ENCODE measurements at regions not wholly inside any gene's neighbourhood (a gene's known extent, or its start where the extent isn't known, plus 50 kb on each side); places are given as distances from the start of the nearest gene placed in this dataset.

- ATAC-seq (no peak), DNase-seq (ENCODE audit: low read depth, low spot score) (no peak), FAIRE-seq (no peak)
- ChIA-PET SMC1A (ENCODE audit: uncharacterized antibody, unreplicated experiment) (interaction anchor here (1.7 kb wide), 1 partner anchor 12 kb away, joined by 7 read pairs; no protein-coding TSS in a partner anchor), RAD21 (ENCODE audit: unreplicated experiment) (no interaction called here), POLR2A (no interaction called here), CTCF (no interaction called here)
- Histone ChIP-seq H3K27ac (ENCODE audit: control insufficient read depth, insufficient read depth) (no peak overlapping the region), H3K9me3 (replicated peaks; ENCODE audit: control insufficient read depth, insufficient read depth, low read length) (no peaks in the 10 kb centered on the region), H3K36me3 (ENCODE audit: control insufficient read depth in 2 of 2, insufficient read depth in 2 of 2, low read length in 1 of 2) (no peaks in the 10 kb centered on the region), H3K9ac (ENCODE audit: control insufficient read depth, insufficient read depth, low read length) (no peak overlapping the region), H3K4me1 (ENCODE audit: control insufficient read depth, insufficient read depth, low read length) (no peaks in the 10 kb centered on the region), H2AFZ (ENCODE audit: control insufficient read depth, low read depth, low read length) (no peak overlapping the region), H4K20me1 (ENCODE audit: control insufficient read depth, insufficient read depth) (no peaks in the 10 kb centered on the region), H3K27me3 (replicated peaks in 1 of 2; ENCODE audit: control insufficient read depth in 2 of 2, insufficient read depth in 2 of 2, low read length in 1 of 2) (no peaks in the 10 kb centered on the region), H3K4me2 (ENCODE audit: control insufficient read depth, insufficient read depth) (no peak overlapping the region), H3K4me3 (no peak overlapping the region), H3K79me2 (ENCODE audit: control insufficient read depth, insufficient read depth, low read length) (no peaks in the 10 kb centered on the region)
- intact Hi-C loops (cut with micrococcal nuclease; ENCODE audit: unreplicated experiment) = no loop called here
- no TSS peak for BruUV-seq (replicated peaks)
- TF ChIP-seq YY1 (IDR thresholded peaks at IDR 0.05; ENCODE audit: low read depth, low read length) = no peak
- no peak for TF ChIP-seq YBX1 (IDR thresholded peaks at IDR 0.05)
- no peak for TF ChIP-seq PKNOX1 (IDR thresholded peaks at IDR 0.05)
- TF ChIP-seq TAF1 (IDR thresholded peaks at IDR 0.05; ENCODE audit: borderline replicate concordance, low read depth, low read length) = no peak
- TF ChIP-seq RAD21 (IDR thresholded peaks at IDR 0.05; ENCODE audit: insufficient read depth, low read depth, low read length) = no peak
- TF ChIP-seq ZZZ3 (IDR thresholded peaks at IDR 0.05; ENCODE audit: control insufficient read depth, insufficient read length, low read depth) = no peak
- in situ Hi-C loops (cut with MboI) = no loop called here
Observed at GRCh38 chr6:80442366-80442765, 335.9 kb downstream of the BCKDHB start.

- no peaks in the 10 kb centered on the region for H4K20me1 ChIP-seq (ENCODE audit: control insufficient read depth, insufficient read depth)
- no peaks in the 10 kb centered on the region for H3K9me3 ChIP-seq (replicated peaks; ENCODE audit: control insufficient read depth, insufficient read depth, low read length)
- ChIA-PET CTCF (no interaction called here), RAD21 (ENCODE audit: unreplicated experiment) (no interaction called here), SMC1A (ENCODE audit: uncharacterized antibody, unreplicated experiment) (interaction anchor here (1.7 kb wide), 1 partner anchor 13 kb away, joined by 7 read pairs; no protein-coding TSS in a partner anchor), POLR2A (no interaction called here)
- H3K4me1 ChIP-seq (ENCODE audit: control insufficient read depth, insufficient read depth, low read length) = no peaks in the 10 kb centered on the region
- H3K27me3 ChIP-seq (replicated peaks in 1 of 2; ENCODE audit: control insufficient read depth in 2 of 2, insufficient read depth in 2 of 2, low read length in 1 of 2) = no peaks in the 10 kb centered on the region
- intact Hi-C loops (cut with micrococcal nuclease; ENCODE audit: unreplicated experiment) (no loop called here), in situ Hi-C loops (cut with MboI) (no loop called here)
- FAIRE-seq (no peak), ATAC-seq (no peak), DNase-seq (ENCODE audit: low read depth, low spot score) (no peak)
- no peaks in the 10 kb centered on the region for H3K36me3 ChIP-seq (ENCODE audit: control insufficient read depth in 2 of 2, insufficient read depth in 2 of 2, low read length in 1 of 2)
- H3K79me2 ChIP-seq (ENCODE audit: control insufficient read depth, insufficient read depth, low read length) = no peaks in the 10 kb centered on the region
- no peak overlapping the region for H3K4me3 ChIP-seq
- H3K27ac ChIP-seq (ENCODE audit: control insufficient read depth, insufficient read depth) = no peak overlapping the region
- BruUV-seq (replicated peaks) = no TSS peak
- no peak overlapping the region for H3K9ac ChIP-seq (ENCODE audit: control insufficient read depth, insufficient read depth, low read length)
- no peak overlapping the region for H2AFZ ChIP-seq (ENCODE audit: control insufficient read depth, low read depth, low read length)
- H3K4me2 ChIP-seq (ENCODE audit: control insufficient read depth, insufficient read depth) = no peak overlapping the region
- no peak for TF ChIP-seq SIN3A (IDR thresholded peaks at IDR 0.05; ENCODE audit: low read depth, low read length)
- TF ChIP-seq BHLHE40 (IDR thresholded peaks at IDR 0.05; ENCODE audit: borderline replicate concordance in 1 of 2, low read depth in 2 of 2, low read length in 1 of 2) = no peak
Observed at GRCh38 chr6:80441131-80441530, 334.7 kb downstream of the BCKDHB start.
